ENCODE measurements at regions not wholly inside any gene's neighbourhood (a gene's known extent, or its start where the extent isn't known, plus 50 kb on each side); places are given as distances from the start of the nearest gene placed in this dataset.

GRCh38 chr6:100269189-100269588, 195.5 kb downstream of the SIM1 start:
- TF ChIP-seq CTCF (conservative IDR thresholded peaks at IDR 0.05) (no peak), EZH2 (IDR thresholded peaks at IDR 0.05; ENCODE audit: low read depth) (no peak)
